HG02623 (cell line): ENCODE measurements at regions not wholly inside any gene's neighbourhood (a gene's known extent, or its start where the extent isn't known, plus 50 kb on each side); places are given as distances from the start of the nearest gene placed in this dataset.

ENCODE experiments used
- ATAC-seq: cut with Tn5 transposase; IDR thresholded peaks from one replicate; pipeline ENCODE4 v1.9.1; 2021; ENCODE audit warnings: moderate library complexity; ENCODE audit not compliant: unreplicated experiment

DNA sequence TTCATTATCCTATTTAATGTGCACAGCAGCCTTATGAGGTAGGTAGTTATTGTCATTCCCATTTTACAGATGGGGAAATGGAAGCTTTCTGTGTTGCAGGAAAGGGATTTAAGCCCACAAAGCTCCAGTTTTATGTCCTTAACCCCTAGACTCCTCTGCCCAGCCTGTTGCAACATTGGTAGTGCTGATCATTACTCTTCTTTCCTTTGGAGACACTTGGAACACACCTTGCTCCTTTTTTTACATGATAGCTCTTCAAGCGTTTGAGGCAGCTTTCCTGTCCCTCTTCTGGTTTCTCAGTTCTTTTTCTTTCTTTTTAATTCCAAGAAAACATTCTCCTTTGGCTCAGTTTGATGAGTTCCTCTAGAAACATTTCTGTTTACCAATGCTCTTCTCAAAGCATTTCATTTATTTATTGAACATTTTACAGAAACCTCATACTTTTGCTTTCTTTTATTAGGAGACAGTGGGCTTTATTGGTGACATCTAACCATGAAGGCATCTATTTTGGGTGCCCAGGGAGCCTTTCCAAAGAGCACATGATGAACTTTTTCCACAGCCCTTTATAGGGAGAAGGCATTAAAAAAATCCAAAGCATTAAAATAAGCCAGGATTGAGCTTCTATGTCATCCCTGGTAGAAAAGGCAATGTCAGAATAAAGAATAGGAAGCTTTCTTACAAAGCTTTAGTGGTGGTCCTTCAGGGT is 218.0 kb downstream of the TMEM38B start:
- ATAC-seq = no peak

DNA sequence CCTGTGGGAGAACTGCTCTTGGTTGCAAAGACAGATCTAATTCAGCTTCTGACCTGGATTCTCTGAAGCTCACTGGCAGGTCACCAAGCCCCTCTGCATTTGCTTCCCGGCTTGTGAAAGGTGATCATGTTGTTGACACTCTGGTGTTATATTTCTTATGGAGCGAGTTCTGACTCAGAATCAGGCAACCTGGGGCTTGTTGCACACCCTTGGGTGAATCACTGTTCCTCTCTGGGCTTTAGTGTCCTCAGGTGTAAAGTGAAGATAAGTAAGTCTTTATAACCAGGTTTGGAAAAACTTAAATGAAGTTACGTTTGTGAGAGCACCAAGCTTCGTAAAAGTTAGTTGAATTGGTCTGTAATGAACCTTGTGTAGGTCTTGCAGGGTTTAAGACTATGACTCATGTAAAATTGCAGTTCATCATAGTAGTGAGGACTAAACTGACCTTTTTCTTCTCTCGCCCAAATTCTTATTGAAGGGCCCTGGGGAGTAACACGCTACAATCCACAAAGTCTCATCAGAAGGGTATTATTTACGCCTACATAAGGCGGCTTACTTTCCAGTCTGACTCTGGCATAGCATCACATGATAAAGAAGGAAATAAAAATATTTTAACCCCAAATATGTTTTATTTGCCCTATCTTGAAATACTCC is 218.6 kb downstream of the TMEM38B start:
- ATAC-seq = no peak

DNA sequence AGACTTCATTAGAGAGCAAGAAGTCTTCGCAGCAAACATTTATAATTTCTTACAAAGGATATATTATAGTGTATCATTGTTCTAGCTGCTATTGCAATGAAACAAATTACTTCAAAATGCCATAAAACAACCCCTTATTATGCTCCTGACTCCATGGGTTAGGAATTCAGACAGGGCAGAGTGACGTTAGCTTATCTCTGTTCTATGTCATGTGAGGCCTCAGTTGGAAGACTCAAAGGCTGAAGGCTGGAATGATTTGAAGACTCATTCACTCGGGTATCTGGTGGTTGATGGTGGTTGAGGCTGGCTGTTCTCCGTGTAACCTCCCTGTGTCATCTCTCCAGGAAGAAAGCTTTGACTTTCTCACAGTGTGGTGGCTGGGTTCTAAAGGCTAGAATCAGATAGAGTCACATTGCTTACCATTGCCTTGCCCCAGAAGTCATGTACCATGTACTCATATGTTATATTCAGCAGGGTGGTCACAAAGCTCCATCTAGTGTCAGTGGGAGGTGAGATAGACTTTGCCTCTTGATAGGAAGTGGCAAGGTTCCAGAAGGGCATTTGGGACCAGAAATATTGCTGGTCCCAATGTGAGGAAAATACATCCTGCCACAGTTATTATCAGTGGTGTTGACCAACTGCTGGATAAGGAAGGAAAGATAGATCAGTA is 226.9 kb downstream of the TMEM38B start:
- ATAC-seq = no peak

DNA sequence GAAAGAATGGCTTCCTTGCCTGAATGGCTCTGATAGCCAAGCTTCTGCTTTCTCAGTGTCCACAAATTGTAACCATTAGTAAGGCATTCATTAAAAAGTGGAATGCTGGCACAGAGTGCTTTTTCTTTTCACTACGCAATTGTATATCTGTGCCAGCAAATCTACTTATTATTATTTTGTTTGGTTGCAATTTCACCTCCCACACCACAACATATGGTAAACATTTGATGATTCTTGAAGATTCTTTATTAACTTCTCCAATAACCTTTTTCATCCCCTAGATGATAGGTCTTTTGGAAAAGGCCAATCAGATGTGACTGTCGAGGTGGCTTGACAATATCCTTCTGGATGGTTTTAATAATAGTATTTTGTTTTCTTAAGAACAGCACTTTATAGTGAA is 234.1 kb downstream of the TMEM38B start:
- no peak for ATAC-seq

DNA sequence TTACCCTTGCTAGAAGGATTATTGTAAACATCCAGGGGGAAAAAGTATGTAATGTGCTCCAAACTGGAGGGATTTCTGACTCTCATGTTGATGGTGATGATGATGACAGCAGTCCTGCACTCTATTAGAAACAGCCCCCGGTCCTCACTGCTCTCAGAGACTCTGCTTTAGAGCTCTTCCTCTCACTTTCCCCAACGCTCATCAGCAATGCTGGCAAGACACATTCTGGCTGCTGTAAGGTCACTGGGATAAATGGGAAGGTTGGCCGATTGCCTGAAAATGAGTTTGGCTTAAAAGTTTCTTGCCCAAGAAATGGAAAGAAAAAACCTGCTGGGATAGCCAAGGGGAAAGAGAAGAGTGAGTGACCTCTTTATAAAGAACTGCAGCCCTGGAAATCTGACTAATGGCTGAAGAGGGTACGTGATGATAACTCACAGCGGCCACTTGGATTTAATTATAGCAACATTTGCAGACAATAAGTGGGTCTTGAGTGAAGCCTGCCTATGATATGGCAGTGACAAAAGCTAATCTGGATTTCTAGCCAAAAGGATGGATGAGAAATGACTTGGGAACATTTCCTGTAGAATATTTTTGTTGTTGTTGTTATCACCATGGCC is 235.8 kb downstream of the TMEM38B start:
- ATAC-seq = no peak

DNA sequence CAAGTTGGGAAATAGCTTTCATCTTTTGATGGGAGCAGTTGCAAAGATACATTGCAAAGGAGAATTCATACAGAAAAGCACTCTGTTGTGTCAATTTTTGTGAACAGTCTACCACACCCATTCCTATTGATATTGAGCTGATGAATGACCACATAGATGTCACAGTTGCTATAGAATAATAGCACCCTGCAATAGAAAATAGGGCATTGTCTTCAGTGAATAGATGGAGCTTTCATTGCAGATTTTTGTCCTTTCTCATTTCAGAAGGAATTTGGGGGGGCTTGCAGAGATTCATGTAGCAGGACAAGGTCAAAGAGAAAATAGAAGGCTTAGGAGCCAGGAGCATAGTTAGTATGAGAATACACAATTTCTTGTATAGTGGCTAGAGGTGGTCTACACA is 237.9 kb downstream of the TMEM38B start:
- ATAC-seq = no peak

DNA sequence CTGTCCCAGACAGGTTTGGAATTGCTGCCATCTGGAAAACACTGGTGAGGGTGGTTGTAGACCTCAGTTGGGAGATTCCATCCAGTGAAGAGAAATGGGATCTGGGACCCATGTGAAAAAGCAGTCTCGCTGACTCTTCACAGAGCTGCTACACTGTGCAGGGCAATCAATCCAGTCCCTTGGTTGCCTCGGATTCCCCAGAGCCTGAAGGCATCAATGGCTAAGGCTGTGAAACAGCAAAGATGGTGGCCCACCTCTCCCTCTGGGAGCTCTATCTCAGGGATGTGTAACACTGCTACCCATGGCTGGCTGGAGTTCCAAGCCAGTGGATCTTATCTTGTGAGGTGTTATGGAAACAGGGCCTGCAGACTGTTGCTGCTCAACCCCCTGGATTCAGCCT is 256.1 kb downstream of the TMEM38B start:
- no peak for ATAC-seq

DNA sequence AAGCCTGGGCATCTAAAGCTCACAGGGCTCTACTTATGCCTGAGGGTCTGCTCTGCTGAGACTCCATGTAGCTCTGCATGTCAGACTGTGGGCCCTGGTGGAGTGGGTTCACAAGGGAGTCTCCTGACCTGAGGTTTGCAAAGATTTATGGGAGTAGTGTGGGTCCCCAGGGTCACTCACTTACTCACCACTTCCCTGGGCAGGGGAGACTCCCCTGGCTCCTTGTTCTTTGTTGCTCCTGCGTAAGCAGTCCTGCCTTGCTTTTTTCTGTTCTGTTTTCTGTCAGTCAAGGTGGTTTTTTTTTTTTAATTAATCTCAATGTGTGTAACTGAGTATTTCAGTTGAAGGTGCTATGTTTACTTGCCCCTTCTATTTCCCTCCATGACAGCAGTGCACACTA is 256.6 kb downstream of the TMEM38B start:
- no peak for ATAC-seq

DNA sequence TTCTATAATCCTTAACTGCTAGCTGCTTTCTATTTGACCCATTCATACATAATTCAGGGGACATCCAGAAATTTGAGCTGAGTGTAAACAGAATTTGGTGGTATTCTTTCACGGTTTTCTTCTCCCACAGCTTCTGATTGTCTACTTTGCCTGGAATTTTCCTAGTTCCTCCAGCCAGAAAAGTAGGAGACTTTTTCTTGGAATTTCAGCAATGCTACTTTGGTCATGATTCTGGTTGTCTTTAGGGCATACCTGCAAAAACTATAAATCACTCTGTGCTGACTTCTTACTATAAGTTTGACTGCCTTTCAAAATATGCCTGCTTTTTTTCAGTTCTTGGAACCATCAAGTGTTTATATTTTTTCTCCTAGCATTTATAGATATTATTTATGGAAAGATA is 260.2 kb downstream of the TMEM38B start:
- no peak for ATAC-seq

DNA sequence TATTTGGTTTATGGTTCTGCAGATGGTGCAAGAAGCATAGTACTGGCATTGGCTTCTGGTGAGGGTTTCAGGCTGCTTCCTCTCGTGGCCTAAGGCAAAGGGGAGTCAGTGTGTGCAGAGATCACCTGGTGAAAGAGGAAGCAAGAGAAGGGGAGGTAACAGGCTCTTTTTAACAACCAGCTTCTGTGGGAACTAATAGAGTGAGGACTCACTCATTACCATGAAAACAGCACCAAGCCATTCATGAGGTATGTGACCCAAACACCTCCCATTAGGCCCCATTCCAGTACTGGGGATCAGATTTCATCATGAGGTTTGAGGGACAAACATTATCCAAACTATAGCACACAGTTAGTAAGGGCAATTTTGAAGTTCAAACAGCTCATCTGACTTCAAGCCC is 263.5 kb downstream of the TMEM38B start:
- ATAC-seq = no peak

DNA sequence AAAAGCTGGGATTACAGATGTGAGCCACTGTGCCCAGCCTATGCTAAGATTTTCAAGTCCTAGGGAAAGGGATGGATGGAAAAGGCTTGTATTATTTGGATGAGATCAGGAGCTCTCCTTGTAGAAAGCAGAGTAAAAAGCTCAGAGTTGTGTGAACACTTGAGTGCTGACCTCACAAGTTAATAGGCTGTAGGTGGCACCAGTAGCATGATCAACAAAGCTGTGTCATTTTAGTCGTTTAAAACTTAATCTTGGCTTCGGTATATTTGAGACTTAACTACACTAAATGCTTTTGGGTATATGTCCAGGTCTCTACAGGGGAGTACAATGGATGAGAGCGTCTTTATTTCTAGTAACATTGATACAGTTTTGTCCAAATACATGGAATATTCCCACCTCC is 264.2 kb downstream of the TMEM38B start:
- no peak for ATAC-seq

DNA sequence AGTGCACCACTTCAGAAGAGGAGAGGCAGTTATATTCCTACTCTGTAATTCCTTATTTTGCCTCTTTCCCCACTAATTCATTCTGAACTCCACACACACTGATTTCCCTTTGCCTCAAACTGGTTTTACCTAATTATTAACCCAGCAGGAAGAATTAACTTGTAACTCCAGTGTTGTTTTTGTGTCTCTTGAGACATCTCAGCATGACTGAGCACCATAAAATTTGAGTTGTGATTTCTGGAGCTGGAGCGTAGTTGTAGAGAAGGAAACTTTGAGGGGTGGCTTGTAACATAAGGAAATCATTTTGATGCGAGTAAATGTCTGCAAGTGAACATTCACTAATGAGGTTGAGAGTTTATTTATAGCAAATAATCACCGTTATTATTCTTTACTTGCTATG is 265.2 kb downstream of the TMEM38B start:
- no peak for ATAC-seq

DNA sequence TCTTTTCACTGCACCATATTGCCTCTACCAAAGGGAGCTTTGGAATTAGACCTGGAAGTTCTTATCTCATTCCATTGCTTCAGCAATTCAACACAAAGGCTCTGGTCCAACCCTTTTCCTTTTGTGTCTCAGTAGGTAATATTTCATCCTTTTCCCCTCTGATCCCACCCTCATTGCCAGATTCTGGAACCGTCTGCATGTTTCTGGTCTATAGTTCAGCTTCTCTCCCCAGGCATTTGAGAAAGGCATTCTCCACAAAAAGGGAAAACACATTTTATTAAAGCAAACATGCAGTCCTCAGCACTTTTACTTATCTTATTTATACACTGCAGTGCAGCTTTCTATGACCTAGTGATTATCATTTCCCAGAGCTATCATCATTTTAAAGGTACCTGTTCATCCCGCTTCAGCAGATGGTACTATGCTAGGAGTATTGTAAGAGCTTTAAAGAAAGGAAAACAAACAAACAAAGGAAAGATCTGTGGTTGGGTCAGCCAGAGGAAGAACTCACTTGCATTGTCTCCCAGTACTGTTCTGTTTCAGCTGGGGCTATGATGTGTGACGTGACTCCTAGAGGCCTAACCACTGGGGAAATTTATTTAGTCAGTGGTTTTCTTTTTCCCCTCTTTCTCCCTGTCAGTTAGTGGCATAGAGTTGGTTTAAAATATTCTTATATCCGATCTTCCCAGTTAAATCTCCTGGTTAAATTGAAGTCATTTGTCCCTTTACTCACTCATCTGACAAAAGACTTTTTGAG is 269.2 kb downstream of the TMEM38B start:
- ATAC-seq = no peak

DNA sequence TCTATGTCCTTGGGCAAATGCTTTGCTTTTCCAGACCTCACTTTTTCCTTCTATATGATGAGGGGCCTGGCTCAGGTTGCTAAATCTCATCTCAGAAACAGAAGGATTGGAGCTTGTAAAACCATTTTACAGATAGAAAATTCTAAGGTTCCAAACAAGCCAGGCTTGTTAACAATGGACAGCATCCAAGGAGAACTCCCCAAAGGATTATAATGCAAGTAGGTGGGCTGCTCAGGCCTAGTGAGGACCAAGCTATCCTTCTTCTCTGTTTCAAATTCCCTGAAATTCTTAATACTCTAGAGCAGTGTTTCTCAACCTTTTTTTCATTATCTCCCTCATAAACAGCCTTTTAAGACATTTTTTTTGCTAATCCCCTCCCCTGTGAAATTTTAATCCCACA is 269.8 kb downstream of the TMEM38B start:
- no peak for ATAC-seq

DNA sequence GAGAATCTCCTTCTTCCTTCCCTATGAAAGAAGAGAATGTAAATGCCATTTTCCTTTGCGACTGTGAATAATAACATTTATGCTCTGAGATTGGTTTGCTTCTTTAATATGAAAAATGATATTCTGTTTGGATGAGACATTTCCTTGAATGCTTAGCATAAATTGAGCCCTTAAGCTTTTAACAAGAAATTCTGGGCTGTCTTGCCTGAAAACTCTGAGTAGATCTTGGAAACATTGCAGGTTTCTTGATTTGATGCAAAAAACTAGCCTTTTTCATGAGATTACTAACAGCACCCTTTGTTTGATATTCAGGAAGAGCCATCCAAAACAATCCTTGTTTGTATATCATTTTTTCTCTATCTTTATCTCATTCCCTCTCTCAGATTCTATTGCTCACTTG is 272.5 kb downstream of the TMEM38B start:
- ATAC-seq = no peak

DNA sequence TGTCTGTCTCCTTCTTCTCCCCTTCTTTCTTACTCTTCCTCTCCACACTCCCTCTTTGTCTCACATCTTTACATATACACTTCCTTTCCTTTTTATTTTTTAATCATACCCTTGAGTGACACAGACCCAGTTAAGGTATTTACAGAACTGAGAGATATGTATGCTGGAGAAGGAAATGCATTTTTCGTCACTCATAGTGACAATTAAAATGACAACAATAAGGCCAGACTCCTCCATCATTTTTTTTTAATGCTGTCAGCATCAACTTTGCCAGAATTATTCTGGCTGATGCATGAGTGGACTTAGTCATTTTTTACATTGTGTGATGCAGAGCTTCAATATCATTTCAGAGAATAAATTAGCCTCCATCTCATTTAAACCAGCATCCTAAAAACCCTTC is 272.9 kb downstream of the TMEM38B start:
- ATAC-seq = no peak

DNA sequence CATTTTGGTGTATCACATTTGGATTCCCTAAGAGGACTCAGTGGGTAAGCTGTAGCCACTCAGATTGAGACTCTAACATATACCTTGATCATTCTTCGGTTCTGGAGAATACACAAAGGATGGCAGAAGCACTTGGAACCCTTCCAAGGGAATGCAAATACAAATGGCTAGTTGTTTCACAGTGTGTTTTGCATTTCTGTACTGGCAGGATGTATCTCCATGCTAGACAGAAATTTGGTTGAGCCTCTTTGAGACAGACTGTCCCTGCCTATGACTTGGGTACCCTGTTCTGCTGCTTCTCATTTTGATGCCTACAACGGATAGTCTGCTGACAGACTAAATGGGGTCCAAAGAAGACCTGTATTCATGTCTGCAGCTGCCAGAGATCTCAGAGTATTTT is 273.5 kb downstream of the TMEM38B start:
- ATAC-seq = no peak

DNA sequence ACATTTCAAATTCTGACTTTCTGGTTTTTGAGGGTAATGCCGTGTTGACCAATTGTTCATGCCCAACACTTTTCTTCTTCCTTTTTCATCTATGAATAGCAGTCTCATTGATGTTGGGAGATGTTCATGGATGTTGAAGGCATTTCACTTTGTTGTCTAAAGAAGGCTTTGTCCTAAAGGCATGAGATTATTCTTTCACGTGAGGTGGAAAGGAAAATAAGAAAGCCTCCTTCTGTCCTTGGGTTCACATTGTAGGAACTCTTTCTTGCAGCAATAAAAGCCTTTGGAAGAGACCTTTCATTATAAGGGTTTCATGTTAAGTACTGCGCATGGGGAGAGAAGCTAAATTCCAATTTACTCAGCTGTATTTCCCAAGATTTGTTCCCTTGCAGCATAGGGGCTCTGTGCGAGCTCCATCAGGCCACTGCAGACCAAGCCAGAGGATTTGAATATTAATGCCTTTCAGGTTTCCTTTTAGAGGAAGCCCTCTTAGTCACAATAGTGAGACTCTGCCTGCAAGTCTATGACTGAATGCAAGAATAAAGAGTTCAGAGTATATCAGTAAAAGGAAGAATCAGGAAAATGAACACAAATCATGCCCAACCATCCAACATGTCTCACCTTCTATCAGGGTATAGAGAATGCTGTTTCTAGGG is 274.6 kb downstream of the TMEM38B start:
- no peak for ATAC-seq

DNA sequence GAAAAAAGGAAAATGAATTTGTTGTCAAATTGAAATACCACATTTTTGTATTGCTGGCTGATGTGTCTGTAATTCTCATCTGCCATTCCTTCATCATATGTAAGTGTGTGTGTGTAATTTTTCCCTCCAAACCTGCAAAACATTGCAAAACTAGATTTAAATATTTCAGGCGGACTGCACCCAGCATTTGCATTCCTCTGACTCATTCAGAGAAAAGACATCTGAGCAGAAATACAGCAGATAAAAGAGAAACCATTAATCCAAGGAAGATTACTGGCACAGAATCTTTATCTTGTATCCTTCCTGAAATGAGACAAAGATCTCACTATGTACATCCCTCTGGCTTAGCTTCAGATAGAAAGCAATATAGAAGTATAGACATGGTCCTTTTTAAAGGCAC is 275.3 kb downstream of the TMEM38B start:
- no peak for ATAC-seq

DNA sequence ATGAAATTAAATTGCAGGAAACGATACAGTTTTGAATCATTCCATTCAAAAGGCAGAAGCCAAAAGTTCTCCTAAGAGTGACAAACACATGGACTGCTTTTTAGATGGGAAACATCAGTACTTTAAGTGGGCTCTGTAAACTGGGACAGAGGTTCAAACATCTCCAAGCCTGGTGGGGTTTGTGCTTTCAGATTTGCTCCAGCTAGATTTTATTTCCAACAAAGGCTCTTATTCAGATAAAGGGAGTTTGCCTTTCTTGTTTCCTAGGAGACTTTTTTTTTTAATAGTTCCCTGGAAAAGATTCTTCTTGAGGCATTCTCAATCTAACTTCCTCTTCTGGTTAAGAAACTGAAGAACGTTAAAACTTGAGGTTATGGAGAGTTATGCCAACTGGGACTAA is 277.6 kb downstream of the TMEM38B start:
- no peak for ATAC-seq
